Right ventricle myocardium inferior (tissue), 1 donor: ENCODE measurements at regions not wholly inside any gene's neighbourhood (a gene's known extent, or its start where the extent isn't known, plus 50 kb on each side); places are given as distances from the start of the nearest gene placed in this dataset.
"Not testable (repeated sequence)": the region's sequence is repeated elsewhere in the genome, so short reads cannot be mapped to it uniquely, and the experiment has no call there.

Source experiments
- ATAC-seq: fragments of 200-7000 bp; cut with Tn5 transposase; one replicate; pipeline ENCODE4 v1.9.1; 2020; ENCODE audit warnings: mild to moderate bottlenecking, moderate library complexity
- DNase-seq: peaks from one replicate; pipeline ENCODE4 v3.0.0; 2021; ENCODE audit errors: missing footprints
- intact Hi-C: fragments of 100-400 bp; cut with DNase I; formaldehyde crosslinking; loops from one replicate; pipeline ENCODE4 v1.11.0; 2022
- donor health status: DM: no; HTN: yes; CAD: no; lungs with severe emphysema.

- intact Hi-C loops: no loop called here
- ATAC-seq (no peak), DNase-seq (no peak)
These were observed 95.9 kb upstream of the KCNQ5 start for GRCh38 chr6:72525821-72526510.

DNA sequence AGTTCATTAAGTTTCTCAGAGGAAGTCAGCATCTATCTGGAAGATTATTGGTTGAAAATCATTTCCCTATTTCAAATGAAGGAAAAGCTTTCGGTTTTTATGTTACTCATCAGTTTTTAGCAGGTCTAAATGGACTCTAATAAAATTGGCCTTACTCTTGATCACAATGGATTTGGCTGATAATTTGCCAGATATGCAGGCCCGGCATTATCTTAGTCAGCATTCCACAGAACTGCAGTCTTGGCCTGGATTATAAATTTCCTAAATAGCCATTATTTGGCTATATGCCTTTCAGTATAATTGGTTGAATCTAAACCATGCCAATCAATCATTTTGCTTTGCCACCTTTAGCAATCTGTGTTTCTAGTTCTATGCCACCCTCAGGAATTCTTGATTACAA lies 91.7 kb upstream of the KCNQ5 start:
- DNase-seq (no peak), ATAC-seq (no peak)
- intact Hi-C loops: no loop called here

DNA sequence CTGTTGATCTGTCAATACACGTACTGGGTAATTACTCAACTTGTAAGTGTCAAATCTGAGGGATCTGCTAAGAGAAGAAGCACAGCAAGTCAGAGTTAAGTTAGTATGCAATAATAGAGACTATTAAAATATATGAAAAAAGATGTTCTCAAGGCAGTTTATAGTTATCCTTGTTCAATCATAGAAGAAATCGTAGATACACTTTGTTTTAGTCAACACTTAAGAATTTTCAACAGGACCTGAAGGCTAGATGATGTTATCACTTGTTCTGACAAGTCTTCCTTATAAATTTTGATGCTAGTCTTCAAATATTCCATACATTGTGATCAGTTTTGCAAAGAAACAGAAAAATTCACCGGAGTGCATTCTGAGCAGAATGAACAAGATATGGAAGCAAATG lies 91.1 kb upstream of the KCNQ5 start:
- ATAC-seq (no peak), DNase-seq (no peak)
- intact Hi-C loops: no loop called here

GRCh38 chr6:72533606-72534005 lies 88.3 kb upstream of the KCNQ5 start:
- intact Hi-C loops: no loop called here
- DNase-seq: no peak

DNA sequence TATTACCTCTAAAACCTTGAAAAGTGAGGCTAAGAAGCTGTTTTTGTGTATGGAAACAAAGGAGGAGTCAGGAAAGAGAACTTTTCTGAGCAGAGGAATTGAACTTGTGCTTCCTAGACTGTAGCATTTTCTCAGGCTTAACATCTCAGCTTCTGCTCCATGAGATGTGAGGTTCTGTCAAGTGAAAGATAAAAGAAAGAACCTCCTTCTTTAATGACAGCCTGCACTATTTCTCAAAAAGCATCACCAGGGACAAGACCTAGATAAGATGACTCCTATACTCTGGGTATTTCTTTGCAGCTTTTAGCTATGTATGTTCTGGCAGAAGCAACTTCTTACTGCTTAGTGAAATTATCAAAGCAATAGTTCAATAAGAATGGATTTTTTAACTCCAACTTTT lies 87.6 kb upstream of the KCNQ5 start:
- intact Hi-C loops: no loop called here
- ATAC-seq (no peak), DNase-seq (no peak)

More at GRCh38 chr6:72533606-72534005, 88.3 kb upstream of the KCNQ5 start:
- no peak for ATAC-seq

GRCh38 chr6:72535124-72535523 lies 86.7 kb upstream of the KCNQ5 start:
- DNase-seq: no peak
- intact Hi-C loops: no loop called here
- ATAC-seq: no peak

- ATAC-seq: no peak
- no peak for DNase-seq
- intact Hi-C loops: no loop called here
These were observed 74.8 kb upstream of the KCNQ5 start for GRCh38 chr6:72547020-72547419.

GRCh38 chr6:72551470-72551869 lies 70.4 kb upstream of the KCNQ5 start:
- intact Hi-C loops: no loop called here
- DNase-seq (no peak), ATAC-seq (no peak)

- DNase-seq: no peak
- ATAC-seq: no peak
- intact Hi-C loops: no loop called here
These were observed 68.9 kb upstream of the KCNQ5 start for GRCh38 chr6:72552938-72553337.

- DNase-seq: no peak
- intact Hi-C loops: no loop called here
- no peak for ATAC-seq
These were observed 68.0 kb upstream of the KCNQ5 start for GRCh38 chr6:72553531-72554511.

DNA sequence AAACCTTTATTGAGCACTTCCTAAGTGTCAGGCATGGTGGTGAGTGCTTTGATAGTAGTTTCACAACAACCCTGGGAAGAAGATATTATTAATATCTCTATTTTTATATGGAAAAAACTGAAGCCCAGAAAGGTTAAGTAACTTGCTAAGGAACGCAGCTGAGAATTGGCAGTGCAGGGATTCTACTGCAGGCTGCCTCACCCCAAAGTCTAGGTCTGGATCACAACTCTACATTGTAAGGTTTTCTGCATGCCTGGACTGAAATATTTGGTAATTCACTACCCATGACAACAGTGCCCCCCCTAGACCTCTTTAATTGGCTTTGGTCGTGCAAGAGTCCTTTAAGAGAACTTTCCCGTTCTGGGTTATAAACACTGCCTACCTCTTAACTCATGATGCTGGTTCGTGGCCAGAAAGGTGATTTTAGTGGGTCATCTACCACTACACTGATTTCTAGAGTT lies 67.1 kb upstream of the KCNQ5 start:
- ATAC-seq (no peak), DNase-seq (no peak)

DNA sequence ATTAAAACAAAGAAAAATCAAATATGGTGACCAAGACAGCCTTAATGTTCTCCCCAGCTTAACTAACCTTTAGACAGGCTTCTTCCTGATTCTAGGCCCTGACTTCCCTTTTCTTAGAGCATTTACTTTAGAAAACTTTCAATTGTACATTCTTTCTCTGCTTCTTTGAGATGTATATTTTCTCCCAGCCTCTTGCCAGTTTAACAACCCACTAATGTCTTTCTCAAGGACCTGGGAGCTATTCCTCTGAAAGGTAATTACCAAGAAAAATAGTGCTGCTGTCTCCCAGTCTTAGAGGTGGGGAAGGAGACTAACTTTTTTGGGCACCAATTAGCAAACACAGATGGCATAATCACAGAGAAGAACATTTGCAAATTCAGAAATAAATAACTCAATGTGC lies 62.8 kb upstream of the KCNQ5 start:
- ATAC-seq (no peak), DNase-seq (no peak)
- intact Hi-C loops: no loop called here

More for the DNA sequence above, 67.1 kb upstream of the KCNQ5 start:
- intact Hi-C loops: no loop called here

- intact Hi-C loops: no loop called here
- no peak for DNase-seq
- no peak for ATAC-seq
These were observed 62.3 kb upstream of the KCNQ5 start for GRCh38 chr6:72559555-72559954.

GRCh38 chr6:72560721-72561593 lies 60.9 kb upstream of the KCNQ5 start:
- intact Hi-C loops: no loop called here
- DNase-seq (no peak), ATAC-seq (no peak)

DNA sequence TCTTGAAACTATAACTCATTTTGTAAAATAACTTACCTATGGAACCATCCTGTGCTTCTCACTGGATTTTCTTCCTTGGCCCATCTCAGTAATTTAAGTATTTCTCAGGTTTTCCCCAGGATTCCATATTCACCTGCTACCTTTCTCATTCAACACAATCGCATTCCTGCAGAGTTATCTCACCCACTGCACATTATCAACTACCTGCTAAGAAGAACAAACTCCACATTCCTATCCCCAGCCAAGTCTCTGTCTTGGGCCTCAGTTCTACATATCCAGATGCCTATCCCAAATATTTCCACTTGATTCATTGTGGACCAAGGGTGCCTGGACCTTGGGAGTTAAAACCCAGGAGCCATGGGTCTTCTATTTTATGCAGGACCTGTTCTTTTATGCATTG lies 60.2 kb upstream of the KCNQ5 start:
- ATAC-seq: no peak
- intact Hi-C loops: no loop called here

GRCh38 chr6:72564231-72564630 lies 57.6 kb upstream of the KCNQ5 start:
- DNase-seq: no peak
- intact Hi-C loops: no loop called here
- no peak for ATAC-seq

More for the DNA sequence above, 60.2 kb upstream of the KCNQ5 start:
- no peak for DNase-seq

GRCh38 chr6:72571993-72572392 lies 49.9 kb upstream of the KCNQ5 start:
- intact Hi-C loops, DNase-seq, ATAC-seq: not testable (repeated sequence)
